HuH-7.5 (cell line): ENCODE measurements at regions not wholly inside any gene's neighbourhood (a gene's known extent, or its start where the extent isn't known, plus 50 kb on each side); places are given as distances from the start of the nearest gene placed in this dataset.
"Not testable (repeated sequence)": the region's sequence is repeated elsewhere in the genome, so short reads cannot be mapped to it uniquely, and the experiment has no call there.

Experiments
- DNase-seq: peaks from one replicate; pipeline ENCODE4 v3.0.0; 2011; ENCODE audit warnings: low spot score

GRCh38 chr12:20126601-20127000 is 241.7 kb upstream of the PDE3A start:
- DNase-seq: no peak

GRCh38 chr12:20127413-20127812 is 240.9 kb upstream of the PDE3A start:
- no peak for DNase-seq

GRCh38 chr12:20128928-20129327 is 239.4 kb upstream of the PDE3A start:
- no peak for DNase-seq

GRCh38 chr12:20132818-20133217 is 235.5 kb upstream of the PDE3A start:
- DNase-seq: no peak

GRCh38 chr12:20134652-20135051 is 233.7 kb upstream of the PDE3A start:
- DNase-seq: no peak

GRCh38 chr12:20140751-20141150 is 227.6 kb upstream of the PDE3A start:
- no peak for DNase-seq

- no peak for DNase-seq
These were observed 226.0 kb upstream of the PDE3A start for GRCh38 chr12:20142316-20142715.

- DNase-seq: no peak
These were observed 225.4 kb upstream of the PDE3A start for GRCh38 chr12:20142956-20143355.

- no peak for DNase-seq
These were observed 224.0 kb upstream of the PDE3A start for GRCh38 chr12:20144341-20144740.

- DNase-seq: no peak
These were observed 220.1 kb upstream of the PDE3A start for GRCh38 chr12:20148241-20148640.

GRCh38 chr12:20150835-20151422 is 217.4 kb upstream of the PDE3A start:
- DNase-seq: no peak

- DNase-seq: no peak
These were observed 214.3 kb upstream of the PDE3A start for GRCh38 chr12:20154052-20154451.

GRCh38 chr12:20155374-20155773 is 213.0 kb upstream of the PDE3A start:
- no peak for DNase-seq

- DNase-seq: not testable (repeated sequence)
These were observed 207.4 kb upstream of the PDE3A start for GRCh38 chr12:20160899-20161298.

GRCh38 chr12:20174528-20175175 is 193.7 kb upstream of the PDE3A start:
- DNase-seq: no peak

GRCh38 chr12:20175704-20176388 is 192.5 kb upstream of the PDE3A start:
- no peak for DNase-seq

- DNase-seq: no peak
These were observed 186.7 kb upstream of the PDE3A start for GRCh38 chr12:20181416-20182180.

GRCh38 chr12:20183563-20183962 is 184.8 kb upstream of the PDE3A start:
- no peak for DNase-seq

GRCh38 chr12:20184514-20184913 is 183.8 kb upstream of the PDE3A start:
- DNase-seq: no peak

GRCh38 chr12:20187456-20187855 is 180.9 kb upstream of the PDE3A start:
- no peak for DNase-seq

GRCh38 chr12:20188930-20189653 is 179.2 kb upstream of the PDE3A start:
- no peak for DNase-seq

- DNase-seq: no peak
These were observed 178.6 kb upstream of the PDE3A start for GRCh38 chr12:20189767-20190166.
